ENCODE measurements at regions not wholly inside any gene's neighbourhood (a gene's known extent, or its start where the extent isn't known, plus 50 kb on each side); places are given as distances from the start of the nearest gene placed in this dataset.
"Not testable (repeated sequence)": the region's sequence is repeated elsewhere in the genome, so short reads cannot be mapped to it uniquely, and the experiment has no call there.

DNA sequence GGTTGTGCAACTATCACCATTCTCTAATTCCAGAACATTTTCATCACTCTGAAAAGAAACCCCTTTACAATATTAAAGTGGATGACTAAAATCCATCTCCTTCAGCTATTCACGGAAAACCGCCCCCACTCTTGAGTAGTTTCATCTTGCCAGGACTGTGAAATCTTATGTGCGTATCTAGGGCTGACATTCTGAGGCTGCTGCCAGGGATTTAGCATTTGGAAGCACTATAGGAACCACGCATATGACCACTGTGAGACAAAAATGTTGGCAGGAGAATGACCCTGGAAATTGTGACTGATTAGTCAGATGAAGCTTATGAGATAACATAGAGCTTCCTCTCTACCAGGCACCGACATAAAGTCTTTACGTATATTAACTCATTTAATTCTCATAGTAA is 305.2 kb upstream of the PDE3A start:
- intact Hi-C loops (cut with DNase I), result no loop called here
- H3K36me3 ChIP-seq, result no peaks in the 10 kb centered on the region
- H3K4me3 ChIP-seq, result no peak overlapping the region
- 72 to 80% methylated on average over 6 of the region's 6 CpGs for WGBS, 2 donors
- no peak for DNase-seq
- H3K27me3 ChIP-seq, result no peaks in the 10 kb centered on the region
- no peaks in the 10 kb centered on the region for H3K9me3 ChIP-seq
- H3K4me1 ChIP-seq, result no peaks in the 10 kb centered on the region
- no peak for TF ChIP-seq CTCF (IDR thresholded peaks at IDR 0.05)
- no peak for TF ChIP-seq POLR2A (IDR thresholded peaks at IDR 0.05)
- H3K27ac ChIP-seq, result no peak overlapping the region

DNA sequence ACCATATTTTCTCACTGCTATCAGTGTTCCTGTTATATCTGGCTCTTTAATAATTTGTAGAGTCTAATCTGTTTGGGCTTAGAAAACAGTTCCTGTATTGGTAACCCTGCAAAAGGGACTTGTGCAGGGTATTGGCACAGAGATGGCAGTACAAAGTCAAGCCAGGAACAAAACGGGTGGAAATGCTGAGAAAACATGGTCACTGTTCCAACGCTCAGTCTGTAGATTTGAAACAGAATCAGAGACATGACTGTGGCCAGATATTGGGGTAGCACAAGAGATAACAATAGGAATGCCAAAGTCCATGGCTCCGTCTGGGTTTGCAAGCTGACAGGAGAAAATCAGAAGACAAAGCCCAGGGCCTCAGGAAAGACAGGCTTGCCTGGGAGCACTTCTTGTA is 290.7 kb upstream of the PDE3A start:
- WGBS, 2 donors, result 42 to 44% methylated on average over 3 of the region's 3 CpGs
- H3K27me3 ChIP-seq, result no peaks in the 10 kb centered on the region

DNA sequence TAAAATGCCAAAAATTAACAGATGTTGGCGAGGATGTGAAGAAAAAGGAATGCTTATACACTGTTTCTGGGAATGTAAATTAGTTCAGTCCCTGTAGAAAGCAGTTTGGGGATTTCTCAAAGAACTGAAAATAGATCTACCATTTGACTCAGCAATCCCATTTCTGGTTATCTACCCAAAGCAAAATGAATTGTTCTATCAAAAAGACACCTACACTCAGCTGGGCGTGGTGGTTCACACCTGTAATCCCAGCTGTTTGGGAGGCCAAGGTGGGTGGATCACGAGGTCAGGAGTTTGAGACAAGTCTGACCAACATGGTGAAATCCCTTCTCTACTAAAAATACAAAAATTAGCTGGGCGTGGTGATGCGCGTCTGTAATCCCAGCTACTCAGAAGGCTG is 279.3 kb upstream of the PDE3A start:
- DNase-seq, result no peak
- TF ChIP-seq POLR2A (IDR thresholded peaks at IDR 0.05) (no peak), CTCF (IDR thresholded peaks at IDR 0.05) (no peak)
- Histone ChIP-seq H3K27me3 (no peaks in the 10 kb centered on the region), H3K4me3 (no peak overlapping the region), H3K4me1 (no peaks in the 10 kb centered on the region), H3K36me3 (no peaks in the 10 kb centered on the region), H3K9me3 (peaks cover 0 to 7% (median 0%) of the 10 kb centered on the region in 3 donors), H3K27ac (no peak overlapping the region)
- intact Hi-C loops (cut with DNase I), result no loop called here
- WGBS, 2 donors, result 69 to 79% methylated on average over 4 to 6 of the region's 6 CpGs

More for the DNA sequence above, 290.7 kb upstream of the PDE3A start:
- Histone ChIP-seq H3K36me3 (no peaks in the 10 kb centered on the region), H3K4me3 (no peak overlapping the region), H3K9me3 (no peaks in the 10 kb centered on the region), H3K4me1 (no peaks in the 10 kb centered on the region), H3K27ac (no peak overlapping the region)
- TF ChIP-seq POLR2A (IDR thresholded peaks at IDR 0.05) (no peak), CTCF (IDR thresholded peaks at IDR 0.05) (no peak)
- intact Hi-C loops (cut with DNase I), result no loop called here
- no peak for DNase-seq

- H3K27me3 ChIP-seq; H3K4me1 ChIP-seq; H3K9me3 ChIP-seq; intact Hi-C loops (cut with DNase I); H3K27ac ChIP-seq; H3K4me3 ChIP-seq; DNase-seq; H3K36me3 ChIP-seq: not testable (repeated sequence)
- 100% methylated on average over 1 of the region's 32 CpGs; no CpG with 5 or more reads in 1 of the 2 donors for WGBS, 2 donors
These were observed 275.0 kb upstream of the PDE3A start for GRCh38 chr12:20093190-20093810.

DNA sequence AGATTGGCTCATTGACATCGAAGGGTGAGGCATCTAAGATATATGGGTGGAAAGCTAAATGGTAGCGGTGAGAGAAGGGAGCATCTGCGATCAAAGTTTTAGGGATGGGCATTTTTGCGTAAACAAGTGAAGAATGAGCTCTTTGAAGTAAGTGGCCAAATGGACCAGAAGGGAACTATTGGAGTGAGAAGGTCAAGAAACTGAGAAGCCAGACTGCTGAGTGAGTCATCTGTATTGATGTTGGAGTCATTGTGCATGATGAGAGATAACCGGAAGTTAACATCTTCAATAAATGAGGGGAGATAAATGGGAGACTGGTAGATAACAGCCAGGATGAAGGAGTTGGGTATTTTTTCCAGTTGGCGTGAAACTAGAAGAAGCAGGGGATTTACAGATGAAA is 271.9 kb upstream of the PDE3A start:
- no peak for TF ChIP-seq POLR2A (IDR thresholded peaks at IDR 0.05)
- no peak for TF ChIP-seq CTCF (IDR thresholded peaks at IDR 0.05)
- Histone ChIP-seq H3K27me3 (no peaks in the 10 kb centered on the region), H3K4me3 (no peak overlapping the region), H3K9me3 (peaks cover 0 to 7% (median 0%) of the 10 kb centered on the region in 3 donors), H3K36me3 (no peaks in the 10 kb centered on the region), H3K4me1 (peaks cover 0 to 14% (median 0%) of the 10 kb centered on the region in 3 donors), H3K27ac (no peak overlapping the region)
- intact Hi-C loops (cut with DNase I), result no loop called here
- WGBS, 2 donors, result 81 to 86% methylated on average over 6 of the region's 6 CpGs
- no peak for DNase-seq

DNA sequence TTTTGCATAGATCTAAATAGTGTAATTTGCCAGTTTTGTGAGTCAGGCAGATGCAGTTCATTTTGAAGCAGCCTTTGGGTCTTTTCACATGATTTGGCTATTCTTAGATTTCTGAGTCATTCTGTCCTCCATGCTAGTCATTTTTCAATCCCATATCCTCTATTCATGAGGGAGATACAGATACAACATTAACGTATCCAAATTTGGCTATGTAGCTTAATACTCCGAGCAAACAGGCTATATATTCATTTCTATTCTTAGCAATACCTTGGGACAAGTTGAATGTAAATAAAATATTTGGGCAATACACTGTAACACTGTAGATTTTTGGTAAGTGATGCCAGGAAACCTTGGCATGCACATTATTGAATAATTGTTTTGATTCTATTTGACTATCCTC is 270.7 kb upstream of the PDE3A start:
- peaks cover 0 to 7% (median 0%) of the 10 kb centered on the region in 3 donors for H3K9me3 ChIP-seq
- no peak for DNase-seq
- no peaks in the 10 kb centered on the region for H3K36me3 ChIP-seq
- intact Hi-C loops (cut with DNase I), result no loop called here
- WGBS, 2 donors, result 12 to 24% methylated on average over 2 of the region's 2 CpGs
- peaks cover 0 to 15% (median 0%) of the 10 kb centered on the region in 3 donors for H3K4me1 ChIP-seq
- H3K4me3 ChIP-seq, result no peak overlapping the region
- TF ChIP-seq POLR2A (IDR thresholded peaks at IDR 0.05) (no peak), CTCF (IDR thresholded peaks at IDR 0.05) (no peak)
- peak overlapping the region in 2 of 4 donors; percentile 31 to 55 for H3K27ac ChIP-seq
- no peaks in the 10 kb centered on the region for H3K27me3 ChIP-seq
